HG02973 (cell line): ENCODE measurements at regions not wholly inside any gene's neighbourhood (a gene's known extent, or its start where the extent isn't known, plus 50 kb on each side); places are given as distances from the start of the nearest gene placed in this dataset.
A peak's percentile ranks its signal among the peaks of the same experiment; 100 is the strongest.

ENCODE experiments used
- ATAC-seq: cut with Tn5 transposase; IDR thresholded peaks from one replicate; pipeline ENCODE4 v1.9.1; 2021; ENCODE audit warnings: moderate library complexity; ENCODE audit not compliant: unreplicated experiment

DNA sequence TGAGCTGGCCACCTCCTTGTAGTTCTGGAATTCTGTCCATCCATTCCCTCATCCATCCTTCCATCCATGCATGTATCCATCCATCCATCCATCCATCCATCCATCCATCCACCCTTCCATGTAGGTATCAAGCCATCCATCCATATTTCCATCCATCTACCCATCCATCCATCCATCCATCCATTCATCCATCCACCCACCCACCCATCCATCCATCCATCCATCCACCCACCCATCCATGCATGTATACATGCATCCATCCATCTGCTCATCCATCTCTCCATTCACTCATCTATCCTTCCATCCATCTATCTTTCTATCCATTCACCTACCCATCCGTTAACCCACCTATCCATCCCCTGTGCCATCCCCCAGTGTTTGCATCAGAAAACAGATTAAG is 153.6 kb upstream of the STX18 start:
- no peak for ATAC-seq

- no peak for ATAC-seq
Observed at GRCh38 chr4:4694827-4695226, 153.0 kb upstream of the STX18 start.

DNA sequence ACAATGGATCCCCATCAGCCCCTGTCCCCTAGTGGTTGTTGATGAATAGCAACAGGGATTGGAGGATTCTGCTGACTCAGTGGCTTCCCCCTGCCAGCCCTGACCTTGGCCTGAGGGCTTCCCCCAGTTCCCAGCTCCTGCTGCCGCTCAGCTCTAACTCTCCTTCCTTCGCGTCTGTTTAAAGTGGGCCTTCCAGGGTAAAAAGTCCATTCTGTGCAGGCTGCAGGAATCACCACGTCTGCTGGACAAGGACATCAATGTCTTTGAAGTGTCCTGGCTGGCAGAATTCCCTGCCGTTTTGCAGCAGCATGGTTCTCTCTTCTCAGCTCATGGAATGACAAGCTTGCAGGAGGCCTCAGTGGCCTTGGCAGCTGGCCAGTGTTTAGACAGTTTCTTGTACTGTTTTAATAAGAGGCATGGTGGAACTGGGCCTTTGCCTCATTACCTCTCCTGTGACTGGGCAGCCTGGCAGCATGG is 152.5 kb upstream of the STX18 start:
- ATAC-seq, result no peak

DNA sequence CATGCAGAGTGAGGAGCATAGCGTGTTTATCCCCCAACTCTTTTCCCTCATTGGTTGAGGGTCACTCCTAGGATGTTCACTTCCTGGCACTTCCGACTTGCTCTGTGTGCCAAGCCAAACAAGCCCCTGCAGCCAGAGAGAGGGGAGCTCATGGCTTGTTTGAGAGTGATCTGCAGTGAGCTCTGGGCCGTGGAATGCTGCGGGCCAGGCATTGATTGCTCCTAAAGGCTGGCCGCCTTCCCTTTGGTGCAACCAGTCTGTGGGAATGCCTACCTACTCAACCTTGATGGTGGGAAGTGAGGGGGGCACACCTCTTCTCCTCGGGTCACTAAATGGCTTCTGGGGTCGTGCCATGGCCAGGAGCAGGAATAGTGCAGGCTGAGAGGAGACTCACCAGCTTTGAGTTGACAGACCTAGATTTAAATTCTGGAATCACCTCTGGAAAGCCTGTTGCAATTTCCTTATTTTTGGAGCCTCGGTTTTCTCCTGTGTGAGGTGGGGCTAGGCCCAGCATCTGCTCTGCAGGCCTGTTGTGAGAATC is 152.0 kb upstream of the STX18 start:
- no peak for ATAC-seq

- peak; percentile 40 for ATAC-seq
Observed at GRCh38 chr4:4693258-4693657, 151.4 kb upstream of the STX18 start.

- ATAC-seq, result no peak
Observed at GRCh38 chr4:4690854-4691253, 149.0 kb upstream of the STX18 start.

GRCh38 chr4:4689694-4690440 is 148.0 kb upstream of the STX18 start:
- peak; percentile 78 for ATAC-seq

DNA sequence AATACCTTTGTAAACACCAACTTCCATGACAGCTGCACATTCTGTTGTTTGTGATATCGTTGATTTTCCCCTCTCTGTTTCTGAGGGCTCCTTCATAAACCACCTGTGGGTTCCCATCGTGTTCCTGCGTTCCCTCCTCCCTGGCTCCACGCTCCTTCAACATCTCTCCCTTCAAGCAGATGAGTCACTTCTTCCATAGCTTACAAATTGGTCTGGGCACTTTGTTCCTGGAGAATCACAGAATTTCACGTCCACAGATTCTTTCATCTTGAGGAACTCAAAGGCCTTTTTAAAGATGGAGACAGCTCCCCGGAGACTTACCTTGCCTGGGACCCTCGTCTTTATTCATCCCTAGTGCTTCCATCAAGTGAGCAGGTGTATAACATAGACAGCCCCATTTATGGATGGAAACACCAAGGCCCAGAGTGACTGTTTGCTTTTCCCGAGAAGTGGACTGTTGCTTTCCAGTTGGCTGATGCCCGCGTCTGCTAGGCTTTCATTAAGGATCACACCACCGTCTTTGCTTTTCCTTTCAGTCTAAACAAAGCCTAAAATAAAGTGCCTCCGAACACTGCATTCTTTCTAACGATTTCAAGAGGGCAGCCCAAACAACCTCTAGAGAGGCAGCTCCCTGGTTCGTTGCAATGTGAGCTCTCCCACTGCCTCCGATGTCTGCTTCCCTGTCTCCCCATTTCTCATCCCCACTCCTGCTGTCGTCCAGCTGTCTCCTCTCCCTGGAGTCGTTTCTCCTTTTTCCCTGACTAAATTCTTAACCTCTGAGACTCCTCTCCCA is 146.3 kb upstream of the STX18 start:
- no peak for ATAC-seq

- ATAC-seq, result no peak
Observed at GRCh38 chr4:4687100-4687499, 145.3 kb upstream of the STX18 start.

- no peak for ATAC-seq
Observed at GRCh38 chr4:4685810-4686795, 144.3 kb upstream of the STX18 start.

- no peak for ATAC-seq
Observed at GRCh38 chr4:4681653-4682052, 139.8 kb upstream of the STX18 start.

DNA sequence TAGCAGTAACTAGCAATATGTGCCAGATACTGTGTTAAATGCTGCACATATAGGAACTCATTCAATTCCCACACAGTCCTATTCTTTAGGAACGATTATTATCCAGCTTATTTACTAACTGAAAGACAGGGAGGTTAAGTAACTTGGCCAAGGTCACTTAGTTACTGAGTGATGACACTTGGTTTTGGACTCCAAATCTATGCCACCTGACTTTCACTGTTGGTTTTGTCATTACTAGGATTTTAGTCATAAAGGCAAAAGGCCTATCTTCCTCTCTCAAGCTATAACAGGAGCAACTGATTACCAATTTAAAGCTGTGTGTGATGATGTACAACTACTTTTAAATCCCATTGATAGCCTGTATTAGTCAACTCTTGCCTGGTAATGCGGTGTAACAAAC is 138.9 kb upstream of the STX18 start:
- ATAC-seq, result no peak

DNA sequence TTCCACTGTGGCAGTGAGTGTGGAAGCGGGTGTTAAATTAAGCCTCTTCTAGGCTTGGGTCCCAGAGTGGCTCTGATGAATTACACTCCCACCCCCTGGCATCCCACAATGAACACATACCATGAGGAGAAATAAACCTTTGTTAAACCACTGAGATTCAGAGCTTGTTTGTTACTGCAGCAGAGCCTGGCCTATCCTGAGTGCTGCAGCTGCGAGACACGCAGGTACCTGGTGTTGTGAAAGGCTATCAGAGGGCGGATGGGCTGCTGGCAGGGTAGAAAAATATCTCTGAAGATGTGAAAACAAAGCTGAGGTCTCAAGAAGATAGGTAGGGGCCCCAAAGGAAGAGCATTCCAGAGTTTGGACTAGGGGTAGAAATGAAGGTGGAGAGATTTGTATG is 138.4 kb upstream of the STX18 start:
- no peak for ATAC-seq

DNA sequence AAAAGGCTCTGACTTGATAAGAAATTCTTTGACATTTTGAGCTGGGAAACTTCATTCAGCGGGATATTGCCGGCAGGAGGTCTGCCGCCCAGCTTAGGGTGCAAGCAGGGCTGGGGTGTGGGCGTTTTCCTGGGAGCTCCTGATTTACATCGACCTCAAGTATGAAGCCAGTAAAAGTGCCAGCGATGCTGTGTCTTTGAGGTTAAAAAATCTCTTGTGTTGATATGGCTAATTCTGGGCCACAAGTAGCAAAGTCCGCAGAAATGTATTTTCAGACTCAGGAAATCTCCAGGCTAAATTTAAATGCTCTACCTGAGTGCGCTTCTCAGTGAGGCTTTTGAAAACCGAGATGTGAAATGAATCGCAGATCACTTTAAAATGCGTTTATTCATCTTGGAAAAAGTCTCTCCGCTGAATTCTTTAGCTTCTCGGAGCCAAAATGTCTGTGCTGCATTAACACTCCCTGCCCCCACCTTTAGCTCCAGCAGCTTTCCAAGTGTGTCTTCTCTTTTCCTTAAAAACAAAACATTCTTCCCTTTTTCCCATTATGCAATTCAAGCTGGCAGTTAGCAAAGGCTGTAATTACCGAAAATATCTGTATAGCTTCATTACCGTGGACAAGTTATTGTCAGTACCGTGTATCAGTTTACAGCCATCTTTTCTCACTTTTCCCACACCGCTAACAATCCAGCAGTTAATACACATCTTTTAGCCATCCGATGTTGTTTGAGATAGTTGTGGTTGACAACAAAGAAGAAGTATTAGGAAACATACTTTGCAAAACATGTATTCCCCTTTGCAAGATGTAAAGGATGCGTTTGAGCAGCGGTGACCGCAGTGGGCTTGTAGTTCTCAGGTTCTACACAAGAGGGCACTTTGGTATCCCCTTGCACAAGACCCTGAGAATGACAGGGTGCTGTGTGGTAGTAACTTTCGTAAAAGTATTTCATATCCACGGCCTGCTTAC is 136.0 kb upstream of the STX18 start:
- no peak for ATAC-seq

DNA sequence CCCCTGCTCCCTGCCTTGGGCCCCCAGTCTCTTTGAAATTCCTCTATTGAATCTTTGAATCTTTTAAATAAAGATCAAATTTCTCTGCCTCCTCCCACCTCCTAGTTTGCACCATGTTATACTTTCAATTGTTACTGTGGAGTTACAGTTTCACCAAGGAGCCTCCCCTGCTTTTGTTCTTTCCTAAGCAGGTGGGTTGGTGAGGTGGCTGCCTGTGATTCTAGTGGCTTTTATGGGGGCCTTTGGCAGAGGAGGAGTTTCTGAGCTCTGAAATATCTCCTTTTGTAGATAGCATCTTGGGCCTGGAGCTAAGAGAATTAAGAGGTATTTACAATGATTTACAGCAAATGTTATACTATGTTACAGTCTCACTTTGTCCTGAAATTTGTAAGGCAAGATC is 133.8 kb upstream of the STX18 start:
- no peak for ATAC-seq

DNA sequence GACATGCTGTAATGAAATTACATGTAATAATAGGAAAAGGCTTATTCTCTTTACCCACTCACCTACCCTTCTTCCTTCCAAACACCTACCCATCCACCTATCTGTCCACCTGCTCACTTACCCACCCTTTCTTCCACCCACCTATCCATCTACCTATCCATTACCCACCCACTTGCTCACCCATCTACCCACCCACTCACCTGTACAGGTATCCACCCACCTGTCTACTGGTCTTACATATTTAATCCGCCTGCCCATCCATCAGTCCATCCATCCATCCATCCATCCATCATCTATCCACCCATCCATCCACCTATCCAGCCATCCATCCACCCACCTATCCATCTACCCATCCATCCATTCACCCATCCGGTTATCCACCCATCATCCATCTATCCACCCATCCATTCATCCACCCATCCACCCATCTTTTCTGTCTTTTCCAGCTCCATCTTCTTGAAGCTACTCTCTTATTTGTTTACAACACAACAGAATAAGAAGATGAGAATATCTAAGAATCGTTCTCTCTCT is 133.3 kb upstream of the STX18 start:
- no peak for ATAC-seq

DNA sequence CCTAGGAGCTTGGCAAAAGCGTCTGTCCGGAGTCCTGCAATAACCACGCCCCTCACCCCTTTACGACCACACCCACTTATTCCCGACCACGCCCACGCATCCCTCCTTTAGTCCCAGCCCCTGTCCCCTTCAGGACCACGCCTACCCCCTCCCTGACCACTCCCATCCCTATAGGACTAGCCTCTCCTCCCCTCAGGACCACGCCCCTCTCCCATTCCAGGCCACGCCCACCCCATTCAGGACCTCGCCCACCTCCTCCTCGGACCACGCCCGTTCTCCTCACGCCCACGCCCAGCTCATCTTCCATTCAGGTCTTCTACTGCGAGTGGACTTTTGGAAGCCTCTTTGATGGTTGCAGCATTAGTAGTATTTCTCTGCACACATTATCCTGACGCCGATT is 131.2 kb upstream of the STX18 start:
- no peak for ATAC-seq

GRCh38 chr4:4672402-4672801 is 130.6 kb upstream of the STX18 start:
- ATAC-seq, result no peak

DNA sequence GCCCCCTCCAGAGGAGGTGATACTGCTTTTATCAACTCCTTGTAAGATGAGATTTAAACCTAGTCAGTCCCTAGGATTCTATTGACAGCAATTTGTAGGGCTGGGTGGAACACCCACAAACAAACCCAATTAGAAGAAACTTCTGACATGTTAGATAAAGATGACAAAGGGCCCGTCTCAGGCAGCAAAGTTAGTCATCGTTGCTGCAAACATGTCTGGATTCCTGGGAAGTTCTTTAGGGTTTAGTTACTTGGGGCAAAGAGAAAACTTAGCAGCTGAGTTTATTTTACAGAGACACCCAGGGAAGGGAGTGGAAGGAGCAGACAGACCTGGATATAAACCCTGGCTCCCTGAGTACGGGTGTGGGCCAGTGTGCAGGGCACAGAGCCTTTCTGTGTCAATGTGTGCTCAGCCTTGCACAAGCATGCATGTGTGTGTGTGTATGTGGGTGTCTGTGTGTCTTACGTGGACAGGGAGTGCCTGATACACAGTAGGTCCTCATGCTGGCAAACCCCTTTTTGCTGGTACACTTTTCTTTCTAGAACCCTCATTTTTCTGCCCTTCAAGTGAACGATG is 130.0 kb upstream of the STX18 start:
- ATAC-seq, result no peak
